OCI-LY1 (cell line): ENCODE measurements at regions not wholly inside any gene's neighbourhood (a gene's known extent, or its start where the extent isn't known, plus 50 kb on each side); places are given as distances from the start of the nearest gene placed in this dataset.

ENCODE experiments used
- H2AFZ ChIP-seq: fragments of 200-600 bp; sonication (generic), shearing (Covaris generic); 2 replicates; pipeline ENCODE4 v1.6.0; 2014; ENCODE audit warnings: antibody characterized with exemption, mild to moderate bottlenecking, low read length
- H3F3A ChIP-seq: fragments of 200-600 bp; sonication (generic), shearing (Covaris generic); 2 replicates; pipeline ENCODE4 v1.6.0; 2014; ENCODE audit warnings: mild to moderate bottlenecking, antibody characterized with exemption, low read length, moderate library complexity; ENCODE audit not compliant: insufficient read depth
- H3K27ac ChIP-seq: fragments of 200-600 bp; sonication (generic); 2 replicates; pipeline ENCODE4 v1.5.1; 2014; ENCODE audit warnings: low read length, mixed run types, mild to moderate bottlenecking, low read depth; ENCODE audit not compliant: poor library complexity, severe bottlenecking
- H3K27me3 ChIP-seq: fragments of 200-600 bp; sonication (generic); 2 replicates; pipeline ENCODE4 v1.6.0; 2014; ENCODE audit warnings: antibody characterized with exemption, mild to moderate bottlenecking, low read length, moderate library complexity; ENCODE audit not compliant: insufficient read depth
- H3K36me3 ChIP-seq: fragments of 200-600 bp; sonication (generic); 2 replicates; pipeline ENCODE4 v1.6.1; 2014; ENCODE audit warnings: mild to moderate bottlenecking, antibody characterized with exemption, low read length, moderate library complexity, mixed read lengths; ENCODE audit not compliant: insufficient read depth
- H3K4me1 ChIP-seq: fragments of 200-600 bp; sonication (generic); 2 replicates; pipeline ENCODE4 v1.5.1; 2014; ENCODE audit warnings: mild to moderate bottlenecking, low read length, moderate library complexity; ENCODE audit not compliant: insufficient read depth, severe bottlenecking
- H3K4me2 ChIP-seq: fragments of 200-600 bp; sonication (generic), shearing (Covaris generic); 2 replicates; pipeline ENCODE4 v1.6.1; 2014; ENCODE audit warnings: low read length
- H3K4me3 ChIP-seq: fragments of 200-600 bp; sonication (generic); 2 replicates; pipeline ENCODE4 v1.5.1; 2014; ENCODE audit warnings: low read length, low read depth, mild to moderate bottlenecking, mixed read lengths; ENCODE audit not compliant: poor library complexity, severe bottlenecking
- H3K79me2 ChIP-seq: fragments of 200-600 bp; shearing (Covaris generic); 2 replicates; pipeline ENCODE4 v1.6.1; 2016; ENCODE audit warnings: mixed run types, low read length, mixed read lengths; ENCODE audit not compliant: insufficient read depth
- H3K9ac ChIP-seq: fragments of 200-600 bp; sonication (generic), shearing (Covaris generic); 2 replicates; pipeline ENCODE4 v1.6.1; 2014; ENCODE audit warnings: mild to moderate bottlenecking, low read length, mixed read lengths
- H3K9me2 ChIP-seq: fragments of 200-600 bp; sonication (generic), shearing (Covaris generic); 2 replicates; pipeline ENCODE4 v1.6.1; 2014; ENCODE audit warnings: low read depth, mild to moderate bottlenecking, low read length, mixed read lengths
- H3K9me3 ChIP-seq: fragments of 200-600 bp; shearing (Covaris generic); 2 replicates; pipeline ENCODE4 v1.6.1; 2014; ENCODE audit warnings: low read length, mixed read lengths
- H4K20me1 ChIP-seq: fragments of 200-600 bp; sonication (generic), shearing (Covaris generic); 2 replicates; pipeline ENCODE4 v1.6.0; 2016; ENCODE audit warnings: mild to moderate bottlenecking, low read length; ENCODE audit not compliant: insufficient read depth
- EZH2 ChIP-seq: fragments of 200-600 bp; sonication (generic), shearing (Covaris generic); IDR thresholded peaks from 2 replicates; pipeline ENCODE4 v1.8.0; 2017; ENCODE audit warnings: borderline replicate concordance, mixed run types, mild to moderate bottlenecking, antibody characterized with exemption, low read length, moderate library complexity, mixed read lengths
- TF ChIP-seq, protein P1 (sequence below): fragments of 200-600 bp; sonication (generic), shearing (Covaris generic); IDR thresholded peaks from 2 replicates; pipeline ENCODE4 v1.5.1; 2017; ENCODE audit warnings: mild to moderate bottlenecking, antibody characterized with exemption, low read length, moderate library complexity, mixed read lengths

DNA sequence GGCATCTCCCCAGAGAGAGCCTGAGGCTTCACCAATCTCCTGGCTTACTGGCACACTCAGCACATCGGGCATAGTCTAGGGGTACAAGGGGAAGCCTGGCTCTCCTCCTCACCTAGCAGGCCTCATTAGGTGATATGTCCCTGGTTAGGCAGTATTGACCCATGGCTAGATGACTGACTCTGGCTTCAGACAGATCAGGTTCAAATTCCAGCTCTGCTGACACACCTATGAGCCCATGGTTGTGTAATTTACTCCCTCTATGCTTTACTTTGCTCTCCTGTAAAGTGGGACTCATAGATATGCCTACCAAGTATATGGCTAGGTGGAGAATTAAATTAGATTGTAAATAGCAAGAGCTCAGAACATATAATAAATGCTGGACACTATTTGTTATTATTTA, 157.3 kb upstream of the IRX3 start:
- Histone ChIP-seq H3K9me3 (no peaks in the 10 kb centered on the region), H3K4me2 (no peak overlapping the region), H3K36me3 (no peaks in the 10 kb centered on the region), H2AFZ (no peak overlapping the region), H3K9ac (no peak overlapping the region), H4K20me1 (no peaks in the 10 kb centered on the region), H3K27me3 (no peaks in the 10 kb centered on the region), H3K9me2 (no peaks in the 10 kb centered on the region), H3K79me2 (no peaks in the 10 kb centered on the region), H3F3A (no peaks in the 10 kb centered on the region), H3K27ac (no peak overlapping the region), H3K4me1 (no peaks in the 10 kb centered on the region), H3K4me3 (no peak overlapping the region)
- no peak for TF ChIP-seq EZH2

DNA sequence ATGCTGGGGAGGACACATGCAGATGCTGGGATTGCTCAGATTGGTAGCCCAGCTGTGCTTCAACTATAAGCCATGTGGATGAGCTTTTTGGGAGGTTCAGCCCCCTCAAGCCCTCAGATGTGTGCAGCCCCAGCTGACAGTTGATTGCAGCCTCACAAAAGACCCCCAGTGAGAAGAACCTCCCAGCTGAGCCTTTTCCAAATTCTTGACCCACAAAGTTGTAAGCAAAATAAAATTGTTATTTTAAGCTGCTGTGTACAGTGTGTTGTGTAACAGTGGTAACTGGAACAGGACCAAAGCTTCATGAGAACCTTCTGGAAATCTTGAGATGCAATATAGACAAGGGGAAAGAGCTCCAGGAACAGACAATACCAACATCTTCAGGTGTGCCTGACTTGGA, 156.8 kb upstream of the IRX3 start:
- Histone ChIP-seq H3K4me2 (no peak overlapping the region), H3K9me2 (no peaks in the 10 kb centered on the region), H3K9me3 (no peaks in the 10 kb centered on the region), H3K27ac (no peak overlapping the region), H2AFZ (no peak overlapping the region), H3K36me3 (no peaks in the 10 kb centered on the region), H4K20me1 (no peaks in the 10 kb centered on the region), H3K4me3 (no peak overlapping the region), H3F3A (no peaks in the 10 kb centered on the region), H3K4me1 (no peaks in the 10 kb centered on the region), H3K79me2 (no peaks in the 10 kb centered on the region), H3K27me3 (no peaks in the 10 kb centered on the region), H3K9ac (no peak overlapping the region)
- TF ChIP-seq, protein P1, sequence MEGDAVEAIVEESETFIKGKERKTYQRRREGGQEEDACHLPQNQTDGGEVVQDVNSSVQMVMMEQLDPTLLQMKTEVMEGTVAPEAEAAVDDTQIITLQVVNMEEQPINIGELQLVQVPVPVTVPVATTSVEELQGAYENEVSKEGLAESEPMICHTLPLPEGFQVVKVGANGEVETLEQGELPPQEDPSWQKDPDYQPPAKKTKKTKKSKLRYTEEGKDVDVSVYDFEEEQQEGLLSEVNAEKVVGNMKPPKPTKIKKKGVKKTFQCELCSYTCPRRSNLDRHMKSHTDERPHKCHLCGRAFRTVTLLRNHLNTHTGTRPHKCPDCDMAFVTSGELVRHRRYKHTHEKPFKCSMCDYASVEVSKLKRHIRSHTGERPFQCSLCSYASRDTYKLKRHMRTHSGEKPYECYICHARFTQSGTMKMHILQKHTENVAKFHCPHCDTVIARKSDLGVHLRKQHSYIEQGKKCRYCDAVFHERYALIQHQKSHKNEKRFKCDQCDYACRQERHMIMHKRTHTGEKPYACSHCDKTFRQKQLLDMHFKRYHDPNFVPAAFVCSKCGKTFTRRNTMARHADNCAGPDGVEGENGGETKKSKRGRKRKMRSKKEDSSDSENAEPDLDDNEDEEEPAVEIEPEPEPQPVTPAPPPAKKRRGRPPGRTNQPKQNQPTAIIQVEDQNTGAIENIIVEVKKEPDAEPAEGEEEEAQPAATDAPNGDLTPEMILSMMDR = no peak
- no peak for TF ChIP-seq EZH2

DNA sequence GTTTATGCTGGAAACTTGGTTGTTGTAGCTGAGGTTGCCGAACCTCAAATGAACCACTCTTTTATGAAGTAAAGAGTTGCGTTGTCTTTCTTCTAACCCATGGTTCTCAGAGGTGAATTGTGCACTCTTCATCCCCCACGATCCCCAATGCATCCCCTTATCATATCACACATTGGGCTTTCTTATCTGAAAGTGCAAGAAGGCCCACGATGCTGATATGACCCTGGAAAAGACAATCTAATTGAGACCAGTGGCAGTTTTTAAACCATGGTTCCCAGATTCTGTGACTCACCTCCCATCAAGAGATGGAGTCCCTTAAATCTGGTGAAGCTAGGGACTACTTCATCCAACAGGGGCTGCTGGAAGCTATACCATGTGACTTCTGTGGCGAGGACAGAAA, 156.3 kb upstream of the IRX3 start:
- Histone ChIP-seq H4K20me1 (no peaks in the 10 kb centered on the region), H3K36me3 (no peaks in the 10 kb centered on the region), H3K27ac (no peak overlapping the region), H3K9ac (no peak overlapping the region), H3K27me3 (no peaks in the 10 kb centered on the region), H3K9me3 (no peaks in the 10 kb centered on the region), H3K79me2 (no peaks in the 10 kb centered on the region), H3K4me3 (no peak overlapping the region), H3K4me1 (no peaks in the 10 kb centered on the region), H2AFZ (no peak overlapping the region), H3K9me2 (no peaks in the 10 kb centered on the region), H3K4me2 (no peak overlapping the region), H3F3A (no peaks in the 10 kb centered on the region)
- no peak for TF ChIP-seq EZH2
- TF ChIP-seq, protein P1 = no peak

DNA sequence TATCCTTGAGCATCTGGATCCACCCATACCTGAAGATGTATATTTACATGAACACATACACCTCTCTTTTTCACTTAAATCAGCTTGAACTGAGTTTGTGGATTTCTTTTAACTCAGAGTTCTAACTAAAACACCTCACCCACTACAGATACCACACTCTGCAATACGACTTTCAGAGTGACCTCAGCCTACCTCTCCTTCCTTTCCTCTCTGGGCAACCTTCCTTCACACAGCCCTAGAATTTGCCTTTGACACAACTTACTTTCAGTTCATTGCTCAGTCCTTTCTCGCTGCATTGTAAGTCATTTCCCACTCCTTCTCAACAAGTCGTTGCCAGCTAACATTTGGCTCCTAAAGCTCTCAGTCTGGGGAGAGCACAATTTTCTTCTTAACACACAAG, 151.9 kb upstream of the IRX3 start:
- no peak overlapping the region for H3K27ac ChIP-seq
- H3K9ac ChIP-seq = no peak overlapping the region
- H3K4me3 ChIP-seq = no peak overlapping the region
- H3K9me3 ChIP-seq = no peaks in the 10 kb centered on the region
- no peaks in the 10 kb centered on the region for H3K36me3 ChIP-seq
- no peaks in the 10 kb centered on the region for H4K20me1 ChIP-seq
- TF ChIP-seq, protein P1 = no peak
- no peak for TF ChIP-seq EZH2
- H3K9me2 ChIP-seq = no peaks in the 10 kb centered on the region
- H3K79me2 ChIP-seq = no peaks in the 10 kb centered on the region
- H3K27me3 ChIP-seq = no peaks in the 10 kb centered on the region
- no peaks in the 10 kb centered on the region for H3K4me1 ChIP-seq
- no peak overlapping the region for H2AFZ ChIP-seq
- H3K4me2 ChIP-seq = no peak overlapping the region
- no peaks in the 10 kb centered on the region for H3F3A ChIP-seq
